HCT116 (cell line): ENCODE measurements at regions not wholly inside any gene's neighbourhood (a gene's known extent, or its start where the extent isn't known, plus 50 kb on each side); places are given as distances from the start of the nearest gene placed in this dataset.

Experiments
- ATAC-seq: fragments of 200-7000 bp; cut with Tn5 transposase; 2 replicates; pipeline ENCODE4 v1.9.1; 2020; ENCODE audit warnings: mild to moderate bottlenecking, moderate library complexity
- BruUV-seq: library from RNA; stranded (reverse); fragments of 400-500 nt; replicated peaks from 2 replicates; lab custom pipeline; 2021; lab: Mats Ljungman, UMichigan
- CTCF ChIA-PET: fragments of 300-600 bp; sonication (Branson Sonifier 250); formaldehyde crosslinking; loops from one replicate; lab custom pipeline; 2021; ENCODE audit warnings: antibody characterized with exemption; lab: Charles Lee
- POLR2A ChIA-PET: fragments of 300-600, 350-600 bp; sonication (Branson Sonifier 250); formaldehyde crosslinking; loops from one replicate; lab custom pipeline; 2021; ENCODE audit warnings: antibody characterized with exemption; lab: Charles Lee
- RAD21 ChIA-PET, 2 experiments: fragments of 300-600 bp; sonication (Branson Sonifier 250); formaldehyde crosslinking; loops; one replicate each; lab custom pipeline; 2023; ENCODE audit warnings: low total read pairs in 2 of 2; ENCODE audit not compliant: uncharacterized antibody in 2 of 2, unreplicated experiment in 2 of 2, low non-redundant PET in 1 of 2; lab: Charles Lee
- DNase-seq: peaks from one replicate; pipeline ENCODE4 v3.0.0-alpha.2; 2010; ENCODE audit warnings: low read depth, low spot score
- H2AFZ ChIP-seq: fragments of 200-600 bp; shearing (Covaris generic), sonication (generic); 2 replicates; pipeline ENCODE4 v1.6.1; 2017; ENCODE audit warnings: low read depth, mixed run types, mixed read lengths, antibody characterized with exemption, low read length; ENCODE audit not compliant: poor library complexity, severe bottlenecking
- H3K27ac ChIP-seq: 2 replicates; pipeline ENCODE4 v1.5.1; 2012; ENCODE audit warnings: low read depth, low read length
- H3K27me3 ChIP-seq: fragments of 200-600 bp; sonication (generic); 2 replicates; pipeline ENCODE4 v1.6.1; 2016; ENCODE audit warnings: mixed run types, low read length, mixed read lengths; ENCODE audit not compliant: insufficient read depth
- H3K36me3 ChIP-seq, 2 experiments: fragments of 200-500 bp in 1 of 2; fragments of 200-600 bp in 1 of 2; sonication (Bioruptor generic) in 1 of 2; sonication (generic) in 1 of 2; 2 replicates each; pipeline versions ENCODE4 v1.5.1 to v1.6.1; 2014 to 2016; ENCODE audit warnings: low read length in 2 of 2, inconsistent platforms in 1 of 2, mixed read lengths in 1 of 2, mixed run types in 1 of 2; ENCODE audit not compliant: insufficient read depth in 2 of 2, control insufficient read depth in 1 of 2
- H3K4me1 ChIP-seq, 2 experiments: fragments of 200-600 bp in 1 of 2; sonication (generic) in 1 of 2; 2 replicates each; pipeline versions ENCODE4 v1.5.1 to v1.6.1; 2012 to 2017; ENCODE audit warnings: low read length in 2 of 2, inconsistent platforms in 1 of 2, mild to moderate bottlenecking in 1 of 2, mixed read lengths in 1 of 2, mixed run types in 1 of 2, moderate library complexity in 1 of 2; ENCODE audit not compliant: insufficient read depth in 2 of 2, control insufficient read depth in 1 of 2
- H3K4me2 ChIP-seq: fragments of 200-600 bp; sonication (generic); 2 replicates; pipeline ENCODE4 v1.6.1; 2017; ENCODE audit warnings: mixed run types, low read length, mixed read lengths
- H3K4me3 ChIP-seq, 2 experiments: fragments of 200-600 bp in 1 of 2; sonication (generic) in 1 of 2; replicated peaks in 1 of 2; 2 replicates each; pipeline ENCODE4 v1.5.1; 2011 to 2016; ENCODE audit warnings: low read length in 2 of 2, control low read depth in 1 of 2, low read depth in 1 of 2, mild to moderate bottlenecking in 1 of 2, mixed read lengths in 1 of 2, mixed run types in 1 of 2
- H3K79me2 ChIP-seq: fragments of 200-600 bp; sonication (generic); 2 replicates; pipeline ENCODE4 v1.6.1; 2017; ENCODE audit warnings: mild to moderate bottlenecking, mixed run types, low read length, moderate library complexity, mixed read lengths; ENCODE audit not compliant: insufficient read depth
- H3K9ac ChIP-seq: fragments of 200-600 bp; sonication (generic); 2 replicates; pipeline ENCODE4 v1.6.1; 2016; ENCODE audit warnings: low read length, mixed read lengths
- H3K9me2 ChIP-seq: fragments of 200-600 bp; sonication (generic), shearing (Covaris generic); 2 replicates; pipeline ENCODE4 v1.6.1; 2017; ENCODE audit warnings: mixed run types, mild to moderate bottlenecking, moderate library complexity; ENCODE audit not compliant: insufficient read depth
- H3K9me3 ChIP-seq, 2 experiments: fragments of 200-500 bp in 1 of 2; fragments of 200-600 bp in 1 of 2; sonication (Bioruptor generic) in 1 of 2; sonication (generic) in 1 of 2; 2 replicates each; pipeline ENCODE4 v1.6.1; 2014 to 2017; ENCODE audit warnings: low read length in 2 of 2, mixed read lengths in 2 of 2, inconsistent platforms in 1 of 2, low read depth in 1 of 2, mild to moderate bottlenecking in 1 of 2, mixed run types in 1 of 2, moderate library complexity in 1 of 2; ENCODE audit not compliant: control insufficient read depth in 1 of 2, insufficient read depth in 1 of 2
- H4K20me1 ChIP-seq: fragments of 200-600 bp; sonication (generic), shearing (Covaris generic); 2 replicates; pipeline ENCODE4 v1.6.1; 2017; ENCODE audit warnings: mixed run types, mild to moderate bottlenecking, moderate library complexity; ENCODE audit not compliant: insufficient read depth
- ATF3 ChIP-seq: IDR thresholded peaks from 2 replicates; pipeline ENCODE4 v1.6.1; 2012
- CBX3 ChIP-seq: IDR thresholded peaks from 2 replicates; pipeline ENCODE4 v1.6.1; 2012; ENCODE audit warnings: low read depth
- CEBPB ChIP-seq: IDR thresholded peaks from 2 replicates; pipeline ENCODE4 v1.6.1; 2012; ENCODE audit warnings: low read depth
- CTCF ChIP-seq, 3 experiments: fragments of 200-600 bp in 1 of 3; sonication (generic) in 1 of 3; IDR thresholded peaks in 2 of 3; conservative IDR thresholded peaks in 1 of 3; 2 replicates each; pipeline ENCODE4 v1.5.1; 2012 to 2017; ENCODE audit warnings: low read depth in 2 of 3, low read length in 2 of 3, antibody characterized with exemption in 1 of 3, borderline replicate concordance in 1 of 3, control low read depth in 1 of 3, mild to moderate bottlenecking in 1 of 3, mixed read lengths in 1 of 3, mixed run types in 1 of 3, moderate library complexity in 1 of 3; ENCODE audit not compliant: insufficient read depth in 1 of 3
- EGR1 ChIP-seq: IDR thresholded peaks from 2 replicates; pipeline ENCODE4 v1.6.1; 2012; ENCODE audit warnings: low read depth
- ELF1 ChIP-seq: IDR thresholded peaks from 2 replicates; pipeline ENCODE4 v1.6.1; 2012; ENCODE audit warnings: low read depth, borderline replicate concordance
- EZH2 ChIP-seq: fragments of 200-600 bp; sonication (generic); IDR thresholded peaks from 2 replicates; pipeline ENCODE4 v1.6.1; 2017; ENCODE audit warnings: antibody characterized with exemption, mixed run types
- EZH2phosphoT487 ChIP-seq: fragments of 200-600 bp; IDR thresholded peaks from 2 replicates; pipeline ENCODE4 v1.6.1; 2018; ENCODE audit warnings: antibody characterized with exemption, borderline replicate concordance
- JUND ChIP-seq: IDR thresholded peaks from 2 replicates; pipeline ENCODE4 v1.6.1; 2012
- MAX ChIP-seq: IDR thresholded peaks from 2 replicates; pipeline ENCODE4 v1.6.1; 2012
- POLR2A ChIP-seq: IDR thresholded peaks from 2 replicates; pipeline ENCODE4 v1.7.0; 2011; ENCODE audit warnings: borderline replicate concordance; ENCODE audit not compliant: insufficient read depth, insufficient read length; ENCODE audit errors: extremely low read depth
- POLR2AphosphoS5 ChIP-seq: IDR thresholded peaks from 2 replicates; pipeline ENCODE4 v1.6.1; 2011; ENCODE audit warnings: mild to moderate bottlenecking, low read depth, low read length, moderate library complexity
- REST ChIP-seq: IDR thresholded peaks from 2 replicates; pipeline ENCODE4 v1.6.1; 2012; ENCODE audit warnings: low read depth
- SIN3A ChIP-seq: IDR thresholded peaks from 2 replicates; pipeline ENCODE4 v1.6.1; 2012; ENCODE audit warnings: low read depth
- SP1 ChIP-seq: IDR thresholded peaks from 2 replicates; pipeline ENCODE4 v1.6.1; 2012; ENCODE audit warnings: low read depth
- SRF ChIP-seq: IDR thresholded peaks from 2 replicates; pipeline ENCODE4 v1.6.1; 2012; ENCODE audit warnings: low read depth
- YY1 ChIP-seq: IDR thresholded peaks from 2 replicates; pipeline ENCODE4 v1.6.1; 2011; ENCODE audit warnings: low read length, low read depth, moderate library complexity, mild to moderate bottlenecking; ENCODE audit not compliant: insufficient replicate concordance; ENCODE audit errors: extremely low read depth
- ZBTB33 ChIP-seq: IDR thresholded peaks from 2 replicates; pipeline ENCODE4 v1.6.1; 2011; ENCODE audit warnings: mild to moderate bottlenecking, low read length, moderate library complexity; ENCODE audit not compliant: insufficient replicate concordance; ENCODE audit errors: extremely low read depth
- ZFX ChIP-seq: fragments of 450-650 bp; IDR thresholded peaks from 2 replicates; pipeline ENCODE4 v1.6.1; 2017
- ZNF274 ChIP-seq: fragments of 200-500 bp; sonication (Bioruptor generic); IDR thresholded peaks from 2 replicates; pipeline ENCODE4 v1.6.1; 2014; ENCODE audit warnings: mild to moderate bottlenecking, low read depth, low read length, inconsistent platforms
- intact Hi-C: fragments of 100-400 bp; cut with micrococcal nuclease; formaldehyde crosslinking; loops from 2 replicates; pipeline ENCODE4 v1.10.0; 2022

GRCh38 chr20:12502443-12502842 lies 506.3 kb upstream of the SPTLC3 start:
- Histone ChIP-seq H3K9me3 (peaks cover 17 to 19% of the 10 kb centered on the region in 2 experiments; a peak in 3 of 4 replicates), H3K9ac (no peak overlapping the region), H3K27me3 (no peaks in the 10 kb centered on the region), H3K79me2 (no peaks in the 10 kb centered on the region), H3K27ac (no peak overlapping the region), H3K4me1 (no peaks in the 10 kb centered on the region), H3K9me2 (no peaks in the 10 kb centered on the region), H3K36me3 (no peaks in the 10 kb centered on the region), H2AFZ (no peak overlapping the region), H3K4me2 (no peak overlapping the region), H3K4me3 (no peak overlapping the region), H4K20me1 (no peaks in the 10 kb centered on the region)
- CTCF ChIA-PET: no interaction called here
- ATAC-seq (no peak), DNase-seq (no peak)
- no TSS peak for BruUV-seq
- intact Hi-C loops: no loop called here
- POLR2A ChIA-PET: no interaction called here
- TF ChIP-seq SRF (no peak), ZNF274 (no peak), CBX3 (no peak), YY1 (no peak), EZH2phosphoT487 (no peak), EGR1 (no peak), CEBPB (no peak), ZFX (no peak), POLR2AphosphoS5 (no peak), ZBTB33 (no peak), REST (no peak), SP1 (no peak), ELF1 (no peak), MAX (no peak), POLR2A (no peak), EZH2 (no peak), SIN3A (no peak), JUND (no peak), CTCF (IDR thresholded peaks at IDR 0.05 in 2 of 3, conservative IDR thresholded peaks at IDR 0.05 in 1 of 3; ENCODE audit: borderline replicate concordance in 1 of 3, insufficient read depth in 1 of 3, low read depth in 2 of 3, low read length in 2 of 3) (no peak), ATF3 (no peak)
- RAD21 ChIA-PET: no interaction called here
